Neural cell (in vitro differentiated cells): ENCODE measurements at regions not wholly inside any gene's neighbourhood (a gene's known extent, or its start where the extent isn't known, plus 50 kb on each side); places are given as distances from the start of the nearest gene placed in this dataset.

Experiments
- EZH2 ChIP-seq: fragments of 200-600, 300-800 bp; shearing (Covaris generic), sonication (generic); IDR thresholded peaks from 2 replicates; pipeline ENCODE4 v1.6.1; 2014; ENCODE audit warnings: antibody characterized with exemption, low read length, borderline replicate concordance, mild to moderate bottlenecking; ENCODE audit not compliant: insufficient read depth, poor library complexity, severe bottlenecking
- TAF1 ChIP-seq: IDR thresholded peaks from 2 replicates; pipeline ENCODE4 v1.6.1; 2012; ENCODE audit warnings: low read depth
- TF ChIP-seq, protein P1 (sequence below): IDR thresholded peaks from 2 replicates; pipeline ENCODE4 v1.6.1; 2012; ENCODE audit warnings: borderline replicate concordance

DNA sequence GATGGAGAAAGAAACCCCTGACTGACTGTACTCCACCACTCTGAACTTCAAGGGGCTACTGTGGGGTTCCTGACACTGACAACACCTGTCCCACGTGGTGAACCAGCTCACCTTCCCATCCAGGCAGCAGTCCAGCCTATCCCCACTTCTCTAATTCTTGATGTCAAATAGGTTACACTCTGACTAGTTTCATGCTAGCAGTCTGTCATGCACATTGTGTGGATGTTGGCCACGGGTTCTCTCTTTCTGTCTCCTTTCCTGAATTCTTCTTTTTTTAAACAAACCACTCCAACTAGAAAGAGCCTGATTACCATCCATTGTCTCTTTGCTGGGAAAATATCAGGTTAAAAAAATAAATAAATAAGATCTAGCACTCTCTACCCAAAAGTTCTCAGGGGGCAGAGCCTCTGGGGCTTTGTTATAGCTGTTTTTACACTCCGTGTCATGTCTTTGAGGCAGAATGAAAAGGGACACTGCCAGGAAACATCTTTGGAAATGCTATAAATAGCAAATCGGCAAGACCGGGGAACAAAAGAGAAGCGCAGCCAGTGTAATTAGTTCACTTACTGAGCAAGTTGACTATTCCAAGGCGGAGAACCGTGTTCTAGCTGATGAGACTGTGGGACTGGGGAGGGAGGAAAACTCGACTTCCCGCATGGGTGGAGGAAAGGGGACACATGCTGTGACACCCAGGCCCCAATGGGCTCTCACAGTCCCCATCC, 356.1 kb downstream of the OMA1 start:
- no peak for TF ChIP-seq TAF1
- no peak for TF ChIP-seq EZH2
- TF ChIP-seq, protein P1, sequence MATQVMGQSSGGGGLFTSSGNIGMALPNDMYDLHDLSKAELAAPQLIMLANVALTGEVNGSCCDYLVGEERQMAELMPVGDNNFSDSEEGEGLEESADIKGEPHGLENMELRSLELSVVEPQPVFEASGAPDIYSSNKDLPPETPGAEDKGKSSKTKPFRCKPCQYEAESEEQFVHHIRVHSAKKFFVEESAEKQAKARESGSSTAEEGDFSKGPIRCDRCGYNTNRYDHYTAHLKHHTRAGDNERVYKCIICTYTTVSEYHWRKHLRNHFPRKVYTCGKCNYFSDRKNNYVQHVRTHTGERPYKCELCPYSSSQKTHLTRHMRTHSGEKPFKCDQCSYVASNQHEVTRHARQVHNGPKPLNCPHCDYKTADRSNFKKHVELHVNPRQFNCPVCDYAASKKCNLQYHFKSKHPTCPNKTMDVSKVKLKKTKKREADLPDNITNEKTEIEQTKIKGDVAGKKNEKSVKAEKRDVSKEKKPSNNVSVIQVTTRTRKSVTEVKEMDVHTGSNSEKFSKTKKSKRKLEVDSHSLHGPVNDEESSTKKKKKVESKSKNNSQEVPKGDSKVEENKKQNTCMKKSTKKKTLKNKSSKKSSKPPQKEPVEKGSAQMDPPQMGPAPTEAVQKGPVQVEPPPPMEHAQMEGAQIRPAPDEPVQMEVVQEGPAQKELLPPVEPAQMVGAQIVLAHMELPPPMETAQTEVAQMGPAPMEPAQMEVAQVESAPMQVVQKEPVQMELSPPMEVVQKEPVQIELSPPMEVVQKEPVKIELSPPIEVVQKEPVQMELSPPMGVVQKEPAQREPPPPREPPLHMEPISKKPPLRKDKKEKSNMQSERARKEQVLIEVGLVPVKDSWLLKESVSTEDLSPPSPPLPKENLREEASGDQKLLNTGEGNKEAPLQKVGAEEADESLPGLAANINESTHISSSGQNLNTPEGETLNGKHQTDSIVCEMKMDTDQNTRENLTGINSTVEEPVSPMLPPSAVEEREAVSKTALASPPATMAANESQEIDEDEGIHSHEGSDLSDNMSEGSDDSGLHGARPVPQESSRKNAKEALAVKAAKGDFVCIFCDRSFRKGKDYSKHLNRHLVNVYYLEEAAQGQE = no peak
